ENCODE measurements at regions not wholly inside any gene's neighbourhood (a gene's known extent, or its start where the extent isn't known, plus 50 kb on each side); places are given as distances from the start of the nearest gene placed in this dataset.

- no peak for TF ChIP-seq CTCF (conservative IDR thresholded peaks at IDR 0.05 in 1 of 2, IDR thresholded peaks at IDR 0.05 in 1 of 2; ENCODE audit: extremely low read depth in 1 of 2, insufficient read depth in 1 of 2, low read depth in 1 of 2, low read length in 2 of 2)
- no peak for TF ChIP-seq EZH2 (IDR thresholded peaks at IDR 0.05; ENCODE audit: borderline replicate concordance, low read length)
Observed at GRCh38 chr2:67516362-67516761, 119.2 kb downstream of the ETAA1 start.
